Nephron progenitor cell (in vitro differentiated cells): ENCODE measurements at regions not wholly inside any gene's neighbourhood (a gene's known extent, or its start where the extent isn't known, plus 50 kb on each side); places are given as distances from the start of the nearest gene placed in this dataset.
"Not testable (repeated sequence)": the region's sequence is repeated elsewhere in the genome, so short reads cannot be mapped to it uniquely, and the experiment has no call there.

Source experiments
- DNase-seq: peaks from one replicate; pipeline ENCODE4 v3.0.0; 2021
- H3K27ac Mint-ChIP-seq: 2 replicates; pipeline ENCODE4 v1.8.0; 2021; ENCODE audit warnings: mild to moderate bottlenecking, moderate library complexity, mixed read lengths
- H3K27me3 Mint-ChIP-seq: 2 replicates; pipeline ENCODE4 v1.8.0; 2021; ENCODE audit warnings: mild to moderate bottlenecking, low read depth, mixed read lengths; ENCODE audit not compliant: poor library complexity
- H3K36me3 Mint-ChIP-seq: 2 replicates; pipeline ENCODE4 v1.8.0; 2021; ENCODE audit warnings: low read depth, mixed read lengths
- H3K4me1 Mint-ChIP-seq: 2 replicates; pipeline ENCODE4 v1.8.0; 2021; ENCODE audit warnings: mixed read lengths
- H3K4me3 Mint-ChIP-seq: 2 replicates; pipeline ENCODE4 v1.8.0; 2021; ENCODE audit warnings: mild to moderate bottlenecking, moderate library complexity, mixed read lengths
- H3K9me3 Mint-ChIP-seq: 2 replicates; pipeline ENCODE4 v1.8.0; 2021; ENCODE audit warnings: mild to moderate bottlenecking, moderate library complexity, mixed read lengths
- TF ChIP-seq, protein P1 (sequence below): fragments of 200-600 bp; sonication (generic); IDR thresholded peaks from 2 replicates; pipeline ENCODE4 v1.5.0; 2021; ENCODE audit warnings: antibody characterized with exemption

DNA sequence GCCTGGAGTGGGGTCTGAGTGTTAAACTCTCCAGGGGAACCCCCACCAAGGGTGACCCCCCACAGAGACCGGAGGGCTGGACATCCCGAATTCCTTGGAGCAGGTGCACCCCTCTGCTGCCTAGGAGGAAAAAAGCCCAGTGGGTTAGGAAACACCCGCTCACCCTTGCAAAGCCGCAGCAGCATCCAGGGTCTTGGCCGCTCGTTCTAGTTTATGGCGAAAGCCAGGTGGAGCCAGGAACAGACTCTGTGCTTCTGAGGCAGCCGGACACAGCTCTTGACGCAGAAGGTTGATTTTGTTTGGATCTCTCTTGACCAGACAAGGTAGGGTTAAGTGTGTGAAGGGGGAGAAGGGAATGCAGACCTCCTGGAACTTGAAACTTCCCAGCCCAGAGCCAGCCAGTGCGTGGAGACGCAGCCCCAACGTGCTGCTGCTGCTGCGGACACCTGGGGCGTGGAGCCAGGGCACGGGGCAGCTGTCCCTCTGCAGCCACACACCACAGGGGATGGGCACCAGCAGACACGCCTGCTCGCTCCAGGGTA lies 154.5 kb downstream of the LAT start:
- Mint-ChIP-seq H3K27ac (no peak overlapping the region), H3K4me3 (peak overlapping the region; percentile 9), H3K27me3 (peaks cover 5% of the 10 kb centered on the region), H3K9me3 (peaks cover 10% of the 10 kb centered on the region), H3K36me3 (no peaks in the 10 kb centered on the region), H3K4me1 (peaks cover 48% of the 10 kb centered on the region)
- DNase-seq = no peak
- TF ChIP-seq, protein P1, sequence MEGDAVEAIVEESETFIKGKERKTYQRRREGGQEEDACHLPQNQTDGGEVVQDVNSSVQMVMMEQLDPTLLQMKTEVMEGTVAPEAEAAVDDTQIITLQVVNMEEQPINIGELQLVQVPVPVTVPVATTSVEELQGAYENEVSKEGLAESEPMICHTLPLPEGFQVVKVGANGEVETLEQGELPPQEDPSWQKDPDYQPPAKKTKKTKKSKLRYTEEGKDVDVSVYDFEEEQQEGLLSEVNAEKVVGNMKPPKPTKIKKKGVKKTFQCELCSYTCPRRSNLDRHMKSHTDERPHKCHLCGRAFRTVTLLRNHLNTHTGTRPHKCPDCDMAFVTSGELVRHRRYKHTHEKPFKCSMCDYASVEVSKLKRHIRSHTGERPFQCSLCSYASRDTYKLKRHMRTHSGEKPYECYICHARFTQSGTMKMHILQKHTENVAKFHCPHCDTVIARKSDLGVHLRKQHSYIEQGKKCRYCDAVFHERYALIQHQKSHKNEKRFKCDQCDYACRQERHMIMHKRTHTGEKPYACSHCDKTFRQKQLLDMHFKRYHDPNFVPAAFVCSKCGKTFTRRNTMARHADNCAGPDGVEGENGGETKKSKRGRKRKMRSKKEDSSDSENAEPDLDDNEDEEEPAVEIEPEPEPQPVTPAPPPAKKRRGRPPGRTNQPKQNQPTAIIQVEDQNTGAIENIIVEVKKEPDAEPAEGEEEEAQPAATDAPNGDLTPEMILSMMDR = no peak

DNA sequence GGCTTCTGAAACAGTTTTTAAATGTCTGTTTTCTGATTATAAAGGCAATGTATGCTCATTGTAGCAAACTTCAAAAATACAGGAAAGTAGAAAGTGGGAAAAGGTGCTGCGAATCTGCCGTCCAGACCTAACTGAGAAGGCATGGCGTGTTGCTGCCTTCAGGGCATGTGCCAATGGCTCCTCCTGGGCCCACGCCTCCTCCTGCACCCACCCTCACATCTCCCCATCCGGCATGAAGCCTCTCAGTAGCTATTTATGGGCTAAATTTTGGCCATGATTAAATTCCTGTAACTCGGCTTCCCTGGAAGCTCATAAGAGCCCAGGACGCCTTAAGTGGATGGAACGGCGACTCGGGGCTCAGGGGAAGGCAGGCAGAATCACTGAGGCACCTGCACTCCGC lies 153.8 kb downstream of the LAT start:
- DNase-seq, H3K27ac Mint-ChIP-seq, H3K4me3 Mint-ChIP-seq, H3K27me3 Mint-ChIP-seq, H3K36me3 Mint-ChIP-seq, H3K9me3 Mint-ChIP-seq: not testable (repeated sequence)
- peaks cover 49% of the 10 kb centered on the region for H3K4me1 Mint-ChIP-seq

DNA sequence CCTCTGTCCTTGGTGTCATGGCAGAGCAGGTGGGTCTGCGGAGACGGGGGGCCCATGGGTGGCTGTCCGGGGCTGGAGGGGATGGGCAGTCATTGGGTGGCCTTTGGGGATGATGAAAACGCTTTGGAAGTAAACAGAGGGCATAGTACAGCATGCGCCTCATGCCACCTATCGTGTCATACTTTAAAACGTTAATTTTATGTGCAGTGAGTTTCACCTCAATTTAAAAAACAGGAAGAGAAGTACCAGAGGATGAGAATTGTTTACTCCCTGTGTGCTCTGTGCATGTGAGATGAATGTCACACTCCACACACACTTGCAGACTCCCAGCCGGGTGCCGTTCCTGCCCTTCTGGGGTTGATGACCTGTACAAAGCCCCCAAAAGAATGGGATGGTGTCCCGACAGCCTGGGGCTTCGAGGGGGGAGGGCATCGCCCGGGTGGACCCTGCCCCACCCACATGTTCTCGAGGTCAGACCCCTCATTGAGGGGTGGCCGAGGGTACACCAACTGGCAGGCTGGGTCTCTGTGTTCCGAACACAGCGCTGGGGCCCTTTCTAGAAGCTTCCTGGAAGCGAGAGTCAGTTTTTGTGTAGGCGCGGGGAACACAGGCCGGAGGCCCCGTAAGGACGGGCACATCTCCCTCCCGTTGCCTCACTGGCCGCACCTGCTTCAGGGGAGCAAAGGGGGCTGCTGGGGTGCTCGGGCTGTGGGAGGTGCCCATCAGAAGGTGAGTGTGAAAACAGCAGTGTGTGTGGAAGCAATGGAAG lies 153.2 kb downstream of the LAT start:
- H3K27ac Mint-ChIP-seq, H3K9me3 Mint-ChIP-seq, H3K36me3 Mint-ChIP-seq, H3K4me3 Mint-ChIP-seq, DNase-seq, H3K27me3 Mint-ChIP-seq: not testable (repeated sequence)
- H3K4me1 Mint-ChIP-seq = peaks cover 52% of the 10 kb centered on the region

DNA sequence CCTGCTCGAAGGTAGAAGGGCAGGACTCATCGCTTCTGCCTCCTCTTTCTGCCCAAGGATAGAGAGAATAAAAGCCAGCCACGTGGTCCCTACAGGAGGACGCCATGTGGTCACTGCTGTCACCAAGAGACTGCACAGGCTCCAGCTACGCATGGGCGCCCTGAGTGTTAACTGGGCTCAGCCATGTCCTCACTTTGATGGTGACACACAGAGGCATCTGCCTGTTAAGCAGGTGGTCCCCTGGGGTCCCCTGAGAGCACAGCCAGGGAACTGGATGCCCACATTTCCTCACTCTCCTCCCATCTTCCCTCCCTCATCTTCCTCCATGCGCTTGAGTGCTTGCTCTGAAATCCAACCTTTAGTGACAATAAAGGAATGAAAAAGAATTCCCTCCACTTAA lies 152.6 kb downstream of the LAT start:
- peaks cover 46% of the 10 kb centered on the region for H3K4me1 Mint-ChIP-seq
- not testable (repeated sequence) for H3K36me3 Mint-ChIP-seq, DNase-seq, H3K9me3 Mint-ChIP-seq, H3K27ac Mint-ChIP-seq, H3K27me3 Mint-ChIP-seq, H3K4me3 Mint-ChIP-seq

DNA sequence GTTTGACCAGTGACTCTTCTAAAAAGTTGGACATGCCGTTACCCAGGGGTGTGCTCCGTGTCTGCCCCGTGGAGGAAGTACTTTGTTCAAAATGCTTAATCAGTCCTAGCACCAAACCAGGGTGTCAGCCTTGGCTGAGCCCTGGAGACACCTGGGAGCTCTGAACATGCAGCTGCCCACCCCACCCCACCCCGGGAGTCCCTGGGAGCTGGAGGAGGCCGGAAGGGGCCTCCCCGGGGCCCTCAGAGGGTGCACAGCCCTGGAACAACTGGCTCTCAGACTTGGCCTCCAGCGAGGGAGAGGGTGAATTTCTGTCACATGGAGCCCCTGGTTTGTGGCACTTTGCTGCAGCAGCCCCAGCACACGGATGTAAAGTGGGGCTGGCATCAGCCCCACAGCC lies 152.1 kb downstream of the LAT start:
- peaks cover 42% of the 10 kb centered on the region for H3K4me1 Mint-ChIP-seq
- H3K27me3 Mint-ChIP-seq, H3K9me3 Mint-ChIP-seq, H3K27ac Mint-ChIP-seq, H3K4me3 Mint-ChIP-seq, DNase-seq, H3K36me3 Mint-ChIP-seq: not testable (repeated sequence)

DNA sequence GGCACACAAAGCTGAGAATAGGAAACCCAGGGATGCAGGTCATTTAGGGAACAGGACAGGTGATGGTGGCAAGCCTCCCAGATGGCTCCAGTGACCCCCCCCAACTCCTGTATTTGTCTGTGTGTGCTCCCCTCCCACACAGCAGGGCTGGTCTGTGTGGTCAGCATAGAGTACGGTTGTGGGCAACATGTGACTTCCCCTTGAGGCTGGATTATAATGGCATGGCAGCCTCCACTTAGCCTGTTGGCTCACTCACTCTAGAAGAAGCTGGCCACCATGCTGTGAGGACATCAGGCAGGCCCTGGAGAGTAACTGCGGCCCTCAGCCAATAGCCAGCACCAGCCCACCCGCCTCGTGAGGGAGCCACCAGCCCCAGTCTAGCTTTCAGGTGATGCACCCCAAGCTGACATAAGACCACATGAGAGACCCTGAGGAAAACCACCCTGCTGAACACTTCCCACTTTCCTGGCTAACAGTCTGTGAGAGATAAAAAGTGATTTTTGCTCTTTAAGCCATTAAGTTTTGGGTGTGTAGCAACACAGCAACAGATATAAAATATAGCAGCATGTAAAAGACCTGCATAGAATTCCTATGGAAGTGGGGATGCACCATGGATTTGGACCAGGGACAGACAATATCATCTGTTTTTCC lies 151.3 kb downstream of the LAT start:
- H3K4me3 Mint-ChIP-seq, H3K36me3 Mint-ChIP-seq, DNase-seq, H3K27ac Mint-ChIP-seq, H3K9me3 Mint-ChIP-seq, H3K27me3 Mint-ChIP-seq: not testable (repeated sequence)
- peaks cover 42% of the 10 kb centered on the region for H3K4me1 Mint-ChIP-seq

DNA sequence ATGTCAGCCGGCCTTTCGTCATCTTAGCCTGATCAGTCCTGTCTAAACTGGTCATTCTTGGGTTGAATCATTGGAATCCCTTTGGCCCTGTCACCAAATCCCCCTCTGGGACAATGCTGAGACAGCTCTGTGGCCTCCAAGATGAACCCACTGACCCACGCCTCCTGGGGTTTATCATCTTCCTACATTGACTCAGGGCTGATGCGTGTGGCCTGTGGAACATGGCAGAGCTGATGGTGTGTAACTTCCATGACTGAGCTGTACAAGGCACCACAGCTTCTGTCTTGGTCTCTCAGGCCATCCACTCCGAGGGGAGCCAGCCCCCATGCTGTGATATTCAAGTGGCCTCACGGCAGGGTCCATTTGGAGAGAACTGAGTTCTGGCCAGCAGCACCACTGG lies 150.2 kb downstream of the LAT start:
- not testable (repeated sequence) for H3K27ac Mint-ChIP-seq, H3K27me3 Mint-ChIP-seq, H3K9me3 Mint-ChIP-seq, H3K36me3 Mint-ChIP-seq, H3K4me3 Mint-ChIP-seq, DNase-seq
- H3K4me1 Mint-ChIP-seq = peaks cover 33% of the 10 kb centered on the region

DNA sequence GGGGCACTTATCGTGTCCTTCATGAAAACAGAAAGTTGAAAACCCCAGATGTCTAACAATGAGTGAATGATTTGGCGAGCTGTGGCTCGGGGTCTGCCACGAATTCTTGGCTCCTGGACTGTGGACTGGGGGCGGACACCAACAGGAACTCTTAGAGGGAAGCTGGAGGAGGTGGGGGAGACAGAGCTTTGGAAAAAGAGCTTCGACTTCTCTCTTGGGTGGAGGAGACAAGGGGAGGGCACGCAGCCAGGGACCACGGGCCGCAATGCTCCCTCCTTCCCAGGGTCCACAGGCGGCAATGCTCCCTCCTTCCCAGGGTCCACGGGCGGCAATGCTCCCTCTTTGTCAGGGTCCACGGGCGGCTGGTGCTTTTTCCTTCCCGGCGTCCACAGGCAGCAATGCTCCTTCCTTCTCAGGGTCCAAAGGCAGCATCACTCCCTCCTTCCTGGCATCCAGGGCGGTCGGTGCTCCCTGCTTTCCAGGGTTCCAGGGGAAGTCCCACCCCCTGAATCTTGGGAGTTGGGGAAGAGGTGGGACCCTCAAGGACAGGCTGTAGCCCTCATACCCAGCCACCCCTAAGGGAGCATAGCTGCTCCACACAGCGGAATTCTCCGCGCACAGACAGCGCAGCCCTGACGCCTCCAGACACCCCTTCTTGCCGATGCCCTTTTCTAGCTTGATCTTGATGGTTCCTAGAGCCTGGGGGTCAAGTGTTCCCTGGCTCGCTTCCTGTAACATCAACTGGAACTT lies 149.0 kb downstream of the LAT start:
- not testable (repeated sequence) for H3K27ac Mint-ChIP-seq

DNA sequence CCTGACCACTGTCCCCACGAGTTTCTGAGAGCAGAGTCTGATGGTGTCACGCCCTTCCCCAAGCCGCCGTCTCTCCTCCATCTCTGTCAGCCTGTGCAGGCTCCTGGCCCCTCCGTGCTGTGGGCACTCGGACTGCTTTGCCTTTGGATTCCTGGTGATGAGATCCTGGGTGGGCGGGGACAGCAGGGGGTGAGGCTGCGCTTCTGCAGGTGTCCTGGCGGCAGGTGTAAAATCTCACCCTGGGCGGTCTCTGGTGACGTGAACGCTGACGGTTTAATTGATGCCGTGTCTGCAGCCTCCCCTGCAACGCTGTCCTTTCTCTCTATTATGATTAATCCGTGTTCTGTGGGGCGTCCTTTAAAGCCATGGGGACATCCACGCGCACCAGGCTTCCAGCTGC lies 148.0 kb downstream of the LAT start:
- not testable (repeated sequence) for H3K4me3 Mint-ChIP-seq, H3K27ac Mint-ChIP-seq, H3K9me3 Mint-ChIP-seq, DNase-seq, H3K36me3 Mint-ChIP-seq
- Mint-ChIP-seq H3K27me3 (peaks cover 13% of the 10 kb centered on the region), H3K4me1 (peaks cover 12% of the 10 kb centered on the region)

More for the DNA sequence above, 149.0 kb downstream of the LAT start:
- DNase-seq, H3K9me3 Mint-ChIP-seq, H3K4me3 Mint-ChIP-seq, H3K36me3 Mint-ChIP-seq: not testable (repeated sequence)
- Mint-ChIP-seq H3K4me1 (peaks cover 22% of the 10 kb centered on the region), H3K27me3 (peaks cover 11% of the 10 kb centered on the region)

DNA sequence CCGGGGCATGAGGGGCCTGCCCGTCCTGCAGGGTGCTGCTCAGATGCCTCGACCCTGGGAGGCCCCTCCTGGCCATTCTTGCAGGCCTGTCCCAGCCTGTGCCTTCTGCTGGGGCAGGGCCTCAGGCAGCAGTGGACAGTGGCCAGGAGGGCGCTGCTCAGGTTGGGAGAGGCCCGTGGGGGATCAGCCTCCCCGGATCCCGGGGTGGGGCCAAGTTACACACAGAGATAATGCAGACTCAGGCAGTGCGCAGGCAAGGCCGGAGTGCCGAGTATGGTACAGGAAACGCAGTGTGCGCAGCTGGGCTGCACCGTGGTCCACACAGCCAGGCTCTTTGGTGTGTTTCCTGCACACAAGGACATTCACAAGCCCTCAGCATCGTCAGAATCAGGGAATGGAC lies 147.6 kb downstream of the LAT start:
- peaks cover 14% of the 10 kb centered on the region for H3K27me3 Mint-ChIP-seq
- H3K36me3 Mint-ChIP-seq, DNase-seq, H3K4me3 Mint-ChIP-seq, H3K9me3 Mint-ChIP-seq, H3K27ac Mint-ChIP-seq, H3K4me1 Mint-ChIP-seq: not testable (repeated sequence)

DNA sequence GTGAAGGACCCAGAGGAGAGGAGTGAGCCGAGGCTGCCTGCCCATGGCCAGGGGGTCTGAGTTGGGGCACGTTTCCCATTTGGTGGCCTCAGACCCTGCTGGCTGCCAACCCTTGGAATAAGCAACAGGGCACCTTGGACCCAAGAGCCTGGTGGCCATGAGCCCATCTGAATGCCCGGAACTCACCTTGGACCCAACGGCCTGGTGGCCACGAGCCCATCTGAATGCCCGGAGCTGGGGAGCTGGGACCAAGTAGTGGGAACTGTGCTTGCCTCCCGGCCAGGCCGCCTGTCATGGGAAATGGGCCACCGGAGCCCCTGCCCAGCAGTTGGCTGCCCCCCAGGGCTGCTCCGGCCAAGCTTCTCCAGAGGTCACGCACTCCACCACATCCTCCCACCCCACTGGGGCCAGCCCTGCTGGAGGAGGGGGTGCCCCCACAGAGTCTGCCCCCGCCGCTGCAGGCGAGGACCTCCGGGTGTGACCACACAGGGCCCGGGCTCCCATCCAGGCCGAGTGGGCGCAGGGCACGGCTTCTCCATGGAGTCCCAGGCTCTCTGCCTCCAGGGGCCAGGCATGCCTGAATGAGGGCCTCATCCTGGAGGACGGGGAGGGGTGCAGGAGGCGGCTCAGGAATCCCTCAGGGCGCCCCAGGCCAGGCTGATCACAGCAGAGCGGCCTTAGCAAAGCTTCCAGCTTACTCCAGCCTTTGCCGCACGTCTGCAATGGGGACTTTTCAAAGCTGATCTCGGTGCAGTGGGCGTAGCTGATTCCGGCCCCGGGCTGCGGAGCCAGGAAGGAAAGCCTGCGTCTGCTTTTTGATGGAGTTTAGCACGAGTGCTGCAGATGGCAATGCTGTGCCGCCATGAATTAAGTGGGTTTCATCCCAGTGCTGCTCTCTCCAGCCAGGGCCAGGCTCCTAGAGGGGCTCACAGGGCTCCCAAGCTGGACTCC lies 146.3 kb downstream of the LAT start:
- not testable (repeated sequence) for H3K27ac Mint-ChIP-seq, H3K36me3 Mint-ChIP-seq, H3K4me1 Mint-ChIP-seq, DNase-seq, H3K4me3 Mint-ChIP-seq, H3K9me3 Mint-ChIP-seq
- H3K27me3 Mint-ChIP-seq = peaks cover 14% of the 10 kb centered on the region

DNA sequence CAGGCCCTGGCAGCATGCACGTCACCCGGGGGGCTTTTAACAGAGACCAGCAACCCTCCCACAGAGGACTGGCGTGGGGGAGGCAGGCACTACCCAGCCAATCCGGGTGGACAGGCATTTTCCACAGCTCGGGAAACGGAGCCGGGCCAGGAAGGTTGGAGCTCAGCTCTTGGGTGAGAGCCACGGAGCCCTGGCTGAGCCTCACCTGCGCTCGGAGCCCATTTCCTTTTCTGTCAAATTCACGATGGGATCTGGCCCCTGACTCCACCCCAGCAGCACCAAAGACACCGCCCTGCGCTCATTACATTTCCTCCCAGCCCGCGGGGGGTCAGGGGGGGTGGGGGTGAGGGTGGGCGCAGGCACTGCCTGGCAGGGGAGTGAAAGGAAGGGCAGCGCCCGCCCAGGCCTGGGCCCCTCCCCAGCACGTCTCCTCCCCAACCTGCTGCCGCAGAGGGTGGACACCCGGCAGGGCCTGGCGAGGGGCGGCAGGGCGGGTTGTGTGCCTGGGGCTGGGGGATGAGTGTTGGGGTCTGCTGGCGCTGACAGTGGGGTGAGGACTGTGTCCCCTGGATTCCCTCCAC lies 145.4 kb downstream of the LAT start:
- not testable (repeated sequence) for H3K36me3 Mint-ChIP-seq, DNase-seq, H3K9me3 Mint-ChIP-seq, H3K27ac Mint-ChIP-seq, H3K4me1 Mint-ChIP-seq, H3K4me3 Mint-ChIP-seq
- peaks cover 14% of the 10 kb centered on the region for H3K27me3 Mint-ChIP-seq
